ENCODE measurements at regions not wholly inside any gene's neighbourhood (a gene's known extent, or its start where the extent isn't known, plus 50 kb on each side); places are given as distances from the start of the nearest gene placed in this dataset.

- H3K27ac ChIP-seq (ENCODE audit: low read length), result no peak overlapping the region
- DNase-seq, result no peak
- CTCF ChIA-PET, result no interaction called here
- Mint-ChIP-seq H3K36me3 (no peaks in the 10 kb centered on the region), H3K4me3 (no peak overlapping the region), H3K27me3 (peaks cover 5 to 17% of the 10 kb centered on the region in 2 donors), H3K9me3 (no peaks in the 10 kb centered on the region), H3K4me1 (no peaks in the 10 kb centered on the region), H3K27ac (no peak overlapping the region)
- H3K27me3 ChIP-seq (replicated peaks in 1 of 2; ENCODE audit: control insufficient read depth in 2 of 2, extremely low read depth in 1 of 2, insufficient read depth in 2 of 2, low read length in 1 of 2), result peaks cover 0 to 28% of the 10 kb centered on the region in 2 experiments
- H3K9me3 ChIP-seq, result no peaks in the 10 kb centered on the region
- H3K4me3 ChIP-seq (ENCODE audit: control insufficient read depth in 1 of 2, extremely low read depth in 1 of 2, low read length in 1 of 2), result no peak overlapping the region
- POLR2A ChIA-PET, result no interaction called here
- H3K36me3 ChIP-seq (ENCODE audit: control insufficient read depth in 2 of 2, extremely low read depth in 1 of 2, insufficient read depth in 1 of 2, low read length in 1 of 2), result no peaks in the 10 kb centered on the region
- ATAC-seq (replicated peaks in 1 of 4), result no peak
- WGBS (ENCODE audit: insufficient coverage), result 63% methylated on average over 1 of the region's 3 CpGs
- no peaks in the 10 kb centered on the region for H3K4me1 ChIP-seq (ENCODE audit: control insufficient read depth in 1 of 2, extremely low read depth in 1 of 2, insufficient read depth in 2 of 2, low read length in 2 of 2)
Observed at GRCh38 chr10:78459639-78460037, 426.0 kb downstream of the RPS24 start.

- Mint-ChIP-seq H3K27ac (no peak overlapping the region), H3K9me3 (no peaks in the 10 kb centered on the region), H3K36me3 (no peaks in the 10 kb centered on the region), H3K27me3 (peaks cover 5 to 17% of the 10 kb centered on the region in 2 donors), H3K4me3 (no peak overlapping the region), H3K4me1 (no peaks in the 10 kb centered on the region)
- Histone ChIP-seq H3K4me3 (ENCODE audit: control insufficient read depth in 1 of 2, extremely low read depth in 1 of 2, low read length in 1 of 2) (no peak overlapping the region), H3K36me3 (ENCODE audit: control insufficient read depth in 2 of 2, extremely low read depth in 1 of 2, insufficient read depth in 1 of 2, low read length in 1 of 2) (no peaks in the 10 kb centered on the region), H3K4me1 (ENCODE audit: control insufficient read depth in 1 of 2, extremely low read depth in 1 of 2, insufficient read depth in 2 of 2, low read length in 2 of 2) (no peaks in the 10 kb centered on the region), H3K27ac (ENCODE audit: low read length) (no peak overlapping the region), H3K27me3 (replicated peaks in 1 of 2; ENCODE audit: control insufficient read depth in 2 of 2, extremely low read depth in 1 of 2, insufficient read depth in 2 of 2, low read length in 1 of 2) (peaks cover 0 to 27% of the 10 kb centered on the region in 2 experiments), H3K9me3 (no peaks in the 10 kb centered on the region)
- POLR2A ChIA-PET, result no interaction called here
- DNase-seq (no peak), ATAC-seq (replicated peaks in 1 of 4) (no peak)
- CTCF ChIA-PET, result no interaction called here
Observed at GRCh38 chr10:78460204-78460603, 426.5 kb downstream of the RPS24 start.

- Mint-ChIP-seq H3K4me1 (no peaks in the 10 kb centered on the region), H3K27me3 (peaks cover 5 to 17% of the 10 kb centered on the region in 2 donors), H3K9me3 (no peaks in the 10 kb centered on the region), H3K36me3 (no peaks in the 10 kb centered on the region), H3K27ac (no peak overlapping the region), H3K4me3 (no peak overlapping the region)
- CTCF ChIA-PET, result no interaction called here
- DNase-seq, result no peak
- 93% methylated on average over 3 of the region's 4 CpGs for WGBS (ENCODE audit: insufficient coverage)
- no peak overlapping the region for H3K4me3 ChIP-seq (ENCODE audit: control insufficient read depth in 1 of 2, extremely low read depth in 1 of 2, low read length in 1 of 2)
- no peak for ATAC-seq (replicated peaks in 1 of 4)
- POLR2A ChIA-PET, result no interaction called here
- H3K4me1 ChIP-seq (ENCODE audit: control insufficient read depth in 1 of 2, extremely low read depth in 1 of 2, insufficient read depth in 2 of 2, low read length in 2 of 2), result no peaks in the 10 kb centered on the region
- no peaks in the 10 kb centered on the region for H3K36me3 ChIP-seq (ENCODE audit: control insufficient read depth in 2 of 2, extremely low read depth in 1 of 2, insufficient read depth in 1 of 2, low read length in 1 of 2)
- no peak overlapping the region for H3K27ac ChIP-seq (ENCODE audit: low read length)
- no peaks in the 10 kb centered on the region for H3K9me3 ChIP-seq
- H3K27me3 ChIP-seq (replicated peaks in 1 of 2; ENCODE audit: control insufficient read depth in 2 of 2, extremely low read depth in 1 of 2, insufficient read depth in 2 of 2, low read length in 1 of 2), result peaks cover 0 to 23% of the 10 kb centered on the region in 2 experiments
Observed at GRCh38 chr10:78461333-78461732, 427.7 kb downstream of the RPS24 start.

DNA sequence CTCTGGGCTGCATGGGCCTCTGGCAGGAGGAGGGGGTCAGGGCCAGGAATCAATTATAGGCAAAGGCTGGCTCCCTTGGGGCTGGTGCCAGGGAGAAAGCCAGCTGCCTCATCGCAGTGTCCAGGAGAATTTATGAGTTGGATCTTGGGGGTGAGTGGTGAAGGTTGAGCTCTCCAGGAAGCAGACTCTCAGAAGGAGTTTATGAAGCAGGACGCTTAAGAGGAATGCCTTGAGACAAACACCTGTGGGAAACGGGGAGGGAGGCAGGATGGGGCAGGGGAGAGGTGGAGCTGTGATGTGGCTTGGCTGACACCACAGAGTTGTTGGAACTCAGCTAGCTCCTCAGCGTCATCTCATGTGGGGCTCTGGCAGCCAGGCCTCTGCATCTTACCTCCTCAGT is 428.5 kb downstream of the RPS24 start:
- no peaks in the 10 kb centered on the region for H3K36me3 Mint-ChIP-seq
- no peaks in the 10 kb centered on the region for H3K4me1 Mint-ChIP-seq
- H3K9me3 Mint-ChIP-seq, result no peaks in the 10 kb centered on the region
- Histone ChIP-seq H3K4me1 (ENCODE audit: control insufficient read depth in 1 of 2, extremely low read depth in 1 of 2, insufficient read depth in 2 of 2, low read length in 2 of 2) (no peaks in the 10 kb centered on the region), H3K4me3 (ENCODE audit: control insufficient read depth in 1 of 2, extremely low read depth in 1 of 2, low read length in 1 of 2) (no peak overlapping the region), H3K27ac (ENCODE audit: low read length) (no peak overlapping the region), H3K36me3 (ENCODE audit: control insufficient read depth in 2 of 2, extremely low read depth in 1 of 2, insufficient read depth in 1 of 2, low read length in 1 of 2) (no peaks in the 10 kb centered on the region), H3K27me3 (replicated peaks in 1 of 2; ENCODE audit: control insufficient read depth in 2 of 2, extremely low read depth in 1 of 2, insufficient read depth in 2 of 2, low read length in 1 of 2) (peaks cover 0 to 16% of the 10 kb centered on the region in 2 experiments), H3K9me3 (no peaks in the 10 kb centered on the region)
- DNase-seq, result no peak
- ATAC-seq (replicated peaks in 1 of 4), result no peak
- H3K27ac Mint-ChIP-seq, result no peak overlapping the region
- POLR2A ChIA-PET, result no interaction called here
- no peak overlapping the region for H3K4me3 Mint-ChIP-seq
- WGBS (ENCODE audit: insufficient coverage), result 32% methylated on average over 4 of the region's 4 CpGs
- peaks cover 5 to 17% of the 10 kb centered on the region in 2 donors for H3K27me3 Mint-ChIP-seq
- CTCF ChIA-PET, result no interaction called here

DNA sequence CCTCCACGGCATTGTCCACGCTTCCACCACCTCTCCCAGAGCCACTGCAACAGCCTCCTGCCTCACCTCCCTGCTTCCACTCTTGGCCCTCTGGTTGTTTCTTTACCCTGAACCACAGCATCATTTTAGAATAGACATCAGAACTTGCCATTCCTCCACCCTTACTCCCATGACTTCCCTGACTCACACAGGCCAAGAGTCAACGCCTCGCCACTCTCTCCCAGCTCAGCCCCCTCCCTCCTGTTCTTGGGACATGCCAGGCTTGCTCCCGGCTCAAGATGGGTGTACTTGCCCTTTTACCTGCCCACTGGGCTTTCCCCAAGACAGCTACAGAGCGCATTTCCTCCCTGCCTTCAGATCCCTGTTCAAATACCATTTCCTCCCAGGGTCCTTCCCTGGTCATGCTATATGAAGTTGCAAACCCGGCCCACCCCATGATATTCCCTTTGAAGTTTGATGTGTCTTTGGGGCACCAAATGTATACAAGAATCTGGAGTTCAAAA is 429.1 kb downstream of the RPS24 start:
- Mint-ChIP-seq H3K4me3 (no peak overlapping the region), H3K9me3 (peaks cover 0 to 4% (median 0%) of the 10 kb centered on the region in 3 donors), H3K36me3 (no peaks in the 10 kb centered on the region), H3K27ac (no peak overlapping the region), H3K4me1 (no peaks in the 10 kb centered on the region), H3K27me3 (peaks cover 5 to 17% of the 10 kb centered on the region in 2 donors)
- WGBS (ENCODE audit: insufficient coverage), result 87% methylated on average over 4 of the region's 7 CpGs
- no peaks in the 10 kb centered on the region for H3K9me3 ChIP-seq
- DNase-seq (no peak), ATAC-seq (replicated peaks in 1 of 4) (no peak)
- H3K27me3 ChIP-seq (replicated peaks in 1 of 2; ENCODE audit: control insufficient read depth in 2 of 2, extremely low read depth in 1 of 2, insufficient read depth in 2 of 2, low read length in 1 of 2), result peaks cover 0 to 15% of the 10 kb centered on the region in 2 experiments
- POLR2A ChIA-PET, result no interaction called here
- CTCF ChIA-PET, result no interaction called here
- no peaks in the 10 kb centered on the region for H3K4me1 ChIP-seq (ENCODE audit: control insufficient read depth in 1 of 2, extremely low read depth in 1 of 2, insufficient read depth in 2 of 2, low read length in 2 of 2)
- H3K27ac ChIP-seq (ENCODE audit: low read length), result no peak overlapping the region
- H3K36me3 ChIP-seq (ENCODE audit: control insufficient read depth in 2 of 2, extremely low read depth in 1 of 2, insufficient read depth in 1 of 2, low read length in 1 of 2), result no peaks in the 10 kb centered on the region
- H3K4me3 ChIP-seq (ENCODE audit: control insufficient read depth in 1 of 2, extremely low read depth in 1 of 2, low read length in 1 of 2), result no peak overlapping the region

GRCh38 chr10:78464118-78464855 is 430.6 kb downstream of the RPS24 start:
- peaks cover 0 to 15% of the 10 kb centered on the region in 2 experiments for H3K27me3 ChIP-seq (replicated peaks in 1 of 2; ENCODE audit: control insufficient read depth in 2 of 2, extremely low read depth in 1 of 2, insufficient read depth in 2 of 2, low read length in 1 of 2)
- ATAC-seq (replicated peaks in 1 of 4) (no peak), DNase-seq (no peak)
- H3K27me3 Mint-ChIP-seq, result peaks cover 5 to 17% of the 10 kb centered on the region in 2 donors
- no peak overlapping the region for H3K27ac Mint-ChIP-seq
- H3K4me1 ChIP-seq (ENCODE audit: control insufficient read depth in 1 of 2, extremely low read depth in 1 of 2, insufficient read depth in 2 of 2, low read length in 2 of 2), result no peaks in the 10 kb centered on the region
- ChIA-PET CTCF (no interaction called here), POLR2A (no interaction called here)
- no peaks in the 10 kb centered on the region for H3K36me3 Mint-ChIP-seq
- peaks cover 0 to 4% (median 0%) of the 10 kb centered on the region in 3 donors for H3K9me3 Mint-ChIP-seq
- no peaks in the 10 kb centered on the region for H3K36me3 ChIP-seq (ENCODE audit: control insufficient read depth in 2 of 2, extremely low read depth in 1 of 2, insufficient read depth in 1 of 2, low read length in 1 of 2)
- WGBS (ENCODE audit: insufficient coverage), result 61% methylated on average over 2 of the region's 4 CpGs
- no peak overlapping the region for H3K4me3 Mint-ChIP-seq
- no peaks in the 10 kb centered on the region for H3K9me3 ChIP-seq
- no peak overlapping the region for H3K4me3 ChIP-seq (ENCODE audit: control insufficient read depth in 1 of 2, extremely low read depth in 1 of 2, low read length in 1 of 2)
- H3K27ac ChIP-seq (ENCODE audit: low read length), result no peak overlapping the region
- no peaks in the 10 kb centered on the region for H3K4me1 Mint-ChIP-seq

Measured in T-cell (primary cell).